ENCODE measurements at regions not wholly inside any gene's neighbourhood (a gene's known extent, or its start where the extent isn't known, plus 50 kb on each side); places are given as distances from the start of the nearest gene placed in this dataset.
"Not testable (repeated sequence)": the region's sequence is repeated elsewhere in the genome, so short reads cannot be mapped to it uniquely, and the experiment has no call there.

- Histone ChIP-seq H3K27me3 (no peaks in the 10 kb centered on the region), H3K4me3 (peak overlapping the region in 1 of 4 donors; percentile 27), H3K9me3 (no peaks in the 10 kb centered on the region), H3K4me1 (peaks cover 18 to 35% (median 24%) of the 10 kb centered on the region in 4 donors), H3K36me3 (no peaks in the 10 kb centered on the region), H3K27ac (replicated peaks in 1 of 4) (peak overlapping the region; percentile 20 to 44 (median 23))
- TF ChIP-seq POLR2AphosphoS5 (IDR thresholded peaks at IDR 0.05) (peak in 1 of 2 donors; percentile 36), POLR2A (IDR thresholded peaks at IDR 0.05; ENCODE audit: low read depth) (no peak)
- 55% methylated on average over 11 of the region's 11 CpGs for WGBS
- no peak for DNase-seq (ENCODE audit: extremely low spot score)
- intact Hi-C loops (cut with DNase I): no loop called here
Observed at GRCh38 chr13:33678906-33679657, 138.9 kb upstream of the RFC3 start.

GRCh38 chr13:33679658-33680012 lies 138.3 kb upstream of the RFC3 start:
- no peak overlapping the region for H3K4me3 ChIP-seq
- no peaks in the 10 kb centered on the region for H3K27me3 ChIP-seq
- no peaks in the 10 kb centered on the region for H3K9me3 ChIP-seq
- 65% methylated on average over 1 of the region's 1 CpG for whole genome bisulfite sequencing
- peak overlapping the region; percentile 20 to 44 (median 23) for H3K27ac ChIP-seq (replicated peaks in 1 of 4)
- no peaks in the 10 kb centered on the region for H3K36me3 ChIP-seq
- peaks cover 18 to 31% (median 22%) of the 10 kb centered on the region in 4 donors for H3K4me1 ChIP-seq
- DNase-seq (ENCODE audit: extremely low spot score): no peak
- TF ChIP-seq POLR2A (IDR thresholded peaks at IDR 0.05; ENCODE audit: low read depth) (no peak), POLR2AphosphoS5 (IDR thresholded peaks at IDR 0.05) (no peak), EP300 (IDR thresholded peaks at IDR 0.05) (no peak), CTCF (IDR thresholded peaks at IDR 0.05) (no peak)
- intact Hi-C loops (cut with DNase I): no loop called here

GRCh38 chr13:33682020-33682564 lies 135.9 kb upstream of the RFC3 start:
- DNase-seq (ENCODE audit: extremely low spot score): no peak
- TF ChIP-seq POLR2AphosphoS5 (IDR thresholded peaks at IDR 0.05) (no peak), EP300 (IDR thresholded peaks at IDR 0.05) (no peak), CTCF (IDR thresholded peaks at IDR 0.05) (no peak), POLR2A (IDR thresholded peaks at IDR 0.05; ENCODE audit: low read depth) (no peak)
- H3K27ac ChIP-seq (replicated peaks in 1 of 4): no peak overlapping the region
- no peaks in the 10 kb centered on the region for H3K9me3 ChIP-seq
- WGBS: 96% methylated on average over 16 of the region's 35 CpGs
- no peaks in the 10 kb centered on the region for H3K36me3 ChIP-seq
- intact Hi-C loops (cut with DNase I): no loop called here
- peaks cover 5 to 10% (median 7%) of the 10 kb centered on the region in 4 donors for H3K4me1 ChIP-seq
- H3K27me3 ChIP-seq: no peaks in the 10 kb centered on the region
- H3K4me3 ChIP-seq: no peak overlapping the region

- WGBS: 87% methylated on average over 5 of the region's 5 CpGs
- H3K9me3 ChIP-seq; H3K27me3 ChIP-seq; H3K4me1 ChIP-seq; H3K36me3 ChIP-seq; intact Hi-C loops (cut with DNase I); H3K4me3 ChIP-seq; DNase-seq (ENCODE audit: extremely low spot score); H3K27ac ChIP-seq (replicated peaks in 1 of 4): not testable (repeated sequence)
Observed at GRCh38 chr13:33682646-33683045, 135.3 kb upstream of the RFC3 start.

GRCh38 chr13:33683376-33683775 lies 134.6 kb upstream of the RFC3 start:
- WGBS: 80% methylated on average over 5 of the region's 5 CpGs
- H3K9me3 ChIP-seq: no peaks in the 10 kb centered on the region
- H3K4me1 ChIP-seq: peaks cover 0 to 6% (median 3%) of the 10 kb centered on the region in 4 donors
- H3K27ac ChIP-seq (replicated peaks in 1 of 4): no peak overlapping the region
- no peaks in the 10 kb centered on the region for H3K36me3 ChIP-seq
- DNase-seq (ENCODE audit: extremely low spot score): no peak
- TF ChIP-seq EP300 (IDR thresholded peaks at IDR 0.05): no peak
- TF ChIP-seq POLR2A (IDR thresholded peaks at IDR 0.05; ENCODE audit: low read depth): no peak
- no peak for TF ChIP-seq POLR2AphosphoS5 (IDR thresholded peaks at IDR 0.05)
- no peak for TF ChIP-seq CTCF (IDR thresholded peaks at IDR 0.05)
- H3K4me3 ChIP-seq: no peak overlapping the region
- intact Hi-C loops (cut with DNase I): no loop called here
- no peaks in the 10 kb centered on the region for H3K27me3 ChIP-seq

Measured in esophagus muscularis mucosa (tissue), 4 donors.